LNCAP (cell line): ENCODE measurements at regions not wholly inside any gene's neighbourhood (a gene's known extent, or its start where the extent isn't known, plus 50 kb on each side); places are given as distances from the start of the nearest gene placed in this dataset.
A peak's percentile ranks its signal among the peaks of the same experiment; 100 is the strongest.

Source experiments
- TF ChIP-seq, protein P1 (sequence below): fragments of 450-650 bp; IDR thresholded peaks from 2 replicates; pipeline ENCODE4 v1.5.1; 2017; ENCODE audit warnings: mild to moderate bottlenecking

- TF ChIP-seq, protein P1, sequence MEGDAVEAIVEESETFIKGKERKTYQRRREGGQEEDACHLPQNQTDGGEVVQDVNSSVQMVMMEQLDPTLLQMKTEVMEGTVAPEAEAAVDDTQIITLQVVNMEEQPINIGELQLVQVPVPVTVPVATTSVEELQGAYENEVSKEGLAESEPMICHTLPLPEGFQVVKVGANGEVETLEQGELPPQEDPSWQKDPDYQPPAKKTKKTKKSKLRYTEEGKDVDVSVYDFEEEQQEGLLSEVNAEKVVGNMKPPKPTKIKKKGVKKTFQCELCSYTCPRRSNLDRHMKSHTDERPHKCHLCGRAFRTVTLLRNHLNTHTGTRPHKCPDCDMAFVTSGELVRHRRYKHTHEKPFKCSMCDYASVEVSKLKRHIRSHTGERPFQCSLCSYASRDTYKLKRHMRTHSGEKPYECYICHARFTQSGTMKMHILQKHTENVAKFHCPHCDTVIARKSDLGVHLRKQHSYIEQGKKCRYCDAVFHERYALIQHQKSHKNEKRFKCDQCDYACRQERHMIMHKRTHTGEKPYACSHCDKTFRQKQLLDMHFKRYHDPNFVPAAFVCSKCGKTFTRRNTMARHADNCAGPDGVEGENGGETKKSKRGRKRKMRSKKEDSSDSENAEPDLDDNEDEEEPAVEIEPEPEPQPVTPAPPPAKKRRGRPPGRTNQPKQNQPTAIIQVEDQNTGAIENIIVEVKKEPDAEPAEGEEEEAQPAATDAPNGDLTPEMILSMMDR: no peak
These were observed 94.1 kb upstream of the NT5E start for GRCh38 chr6:85355816-85356215.

GRCh38 chr6:85354761-85355618, 94.9 kb upstream of the NT5E start:
- TF ChIP-seq, protein P1: peak; percentile 89

DNA sequence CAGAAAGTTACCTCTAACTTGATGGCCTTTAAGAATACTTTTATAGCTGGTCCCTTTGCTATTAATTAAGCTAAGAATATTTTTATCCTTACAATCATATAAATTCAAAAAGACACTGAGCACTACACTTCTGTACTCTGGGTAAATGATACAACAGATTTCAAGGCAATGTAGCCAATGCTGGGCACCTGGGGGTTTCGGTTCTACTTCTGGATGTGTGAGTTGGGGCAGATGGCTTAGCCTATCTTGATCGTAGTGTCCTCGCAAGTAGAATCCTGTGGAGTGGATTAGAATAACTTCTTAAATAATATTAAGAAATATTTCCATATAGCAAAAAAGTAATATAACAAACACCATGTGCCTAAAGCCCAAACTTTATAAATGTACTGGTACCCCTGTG, 96.9 kb upstream of the NT5E start:
- TF ChIP-seq, protein P1: no peak

GRCh38 chr6:85348643-85349042, 101.2 kb upstream of the NT5E start:
- TF ChIP-seq, protein P1: no peak

DNA sequence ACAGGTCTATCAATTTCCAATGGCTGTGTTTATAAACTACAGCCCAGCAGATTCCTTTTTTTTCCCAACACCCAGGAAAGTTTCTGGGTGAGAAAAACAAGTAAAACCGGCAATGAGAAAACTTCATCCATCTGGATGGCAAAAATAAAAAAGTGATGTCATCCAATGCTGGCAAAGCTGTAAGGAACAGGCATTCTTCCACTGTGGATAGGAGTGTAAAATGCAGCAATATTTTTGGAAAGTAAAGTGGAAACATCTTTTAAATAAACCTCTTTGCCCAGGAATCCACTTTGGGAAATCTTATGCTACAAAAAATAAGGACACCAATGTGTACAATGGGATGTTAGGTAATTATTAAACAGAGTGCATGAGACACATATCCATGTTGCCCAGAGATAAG, 102.1 kb upstream of the NT5E start:
- TF ChIP-seq, protein P1: no peak

GRCh38 chr6:85346196-85346595, 103.7 kb upstream of the NT5E start:
- TF ChIP-seq, protein P1: no peak

- TF ChIP-seq, protein P1: no peak
These were observed 104.9 kb upstream of the NT5E start for GRCh38 chr6:85344996-85345395.
